Upper lobe of left lung (tissue), 6 donors: ENCODE measurements at regions not wholly inside any gene's neighbourhood (a gene's known extent, or its start where the extent isn't known, plus 50 kb on each side); places are given as distances from the start of the nearest gene placed in this dataset.

Source experiments
- ATAC-seq, 2 donors: fragments of 200-7000 bp; cut with Tn5 transposase; one replicate each; pipeline ENCODE4 v1.9.1; 2022; ENCODE audit warnings: mild to moderate bottlenecking in 2 of 2, moderate library complexity in 2 of 2; ENCODE audit not compliant: low FRiP score in 2 of 2
- DNase-seq, 2 donors: peaks; one replicate each; pipeline ENCODE4 v3.0.0-alpha.2; 2019 to 2020
- H3K27ac ChIP-seq, 4 donors: fragments of 200-600 bp; sonication (generic); one replicate each; pipeline ENCODE4 v1.5.1; 2016 to 2019
- H3K27me3 ChIP-seq, 4 donors: fragments of 200-600 bp; sonication (generic); one replicate each; pipeline ENCODE4 v1.5.1; 2017 to 2019
- H3K36me3 ChIP-seq, 4 donors: fragments of 200-600 bp; sonication (generic); one replicate each; pipeline ENCODE4 v1.5.1; 2016 to 2019
- H3K4me1 ChIP-seq, 4 donors: fragments of 200-600 bp; sonication (generic); one replicate each; pipeline ENCODE4 v1.5.1; 2018 to 2019
- H3K4me3 ChIP-seq, 4 donors: fragments of 200-600 bp; sonication (generic); one replicate each; pipeline ENCODE4 v1.5.1; 2017 to 2019; ENCODE audit warnings: mild to moderate bottlenecking in 2 of 4, moderate library complexity in 1 of 4
- H3K9me3 ChIP-seq, 4 donors: fragments of 200-600 bp; sonication (generic); one replicate each; pipeline ENCODE4 v1.5.1; 2018 to 2019
- EP300 ChIP-seq, 4 donors: sonication (generic); formaldehyde crosslinking; IDR thresholded peaks; one replicate each; pipeline ENCODE4 v1.5.1; 2017; ENCODE audit warnings: antibody characterized with exemption in 4 of 4, control low read depth in 2 of 4
- POLR2A ChIP-seq, 4 donors: fragments of 450-650 bp; IDR thresholded peaks; one replicate each; pipeline ENCODE4 v1.5.1; 2016 to 2017; ENCODE audit warnings: antibody characterized with exemption in 4 of 4, mild to moderate bottlenecking in 2 of 4
- POLR2AphosphoS5 ChIP-seq, 2 donors: sonication (generic); formaldehyde crosslinking; IDR thresholded peaks; one replicate each; pipeline ENCODE4 v1.5.1; 2017; ENCODE audit warnings: antibody characterized with exemption in 2 of 2
- WGBS, 2 donors: methylation state at CpG; one replicate each; pipeline ENCODE4 v1.1.5; 2017 to 2018; 5-methylcytosine and 5-hydroxymethylcytosine counted together
- TF ChIP-seq, protein P1 (sequence below), 6 experiments: fragments of 450-650 bp in 4 of 6; fragments of 200-600 bp in 2 of 6; sonication (generic) in 2 of 6; IDR thresholded peaks; one replicate each; pipeline ENCODE4 v1.5.1; 2016 to 2019; ENCODE audit warnings: antibody characterized with exemption in 6 of 6
- donor health status: DM: no; HTN: no; CAD: no; lungs with moderate emphysema.
- donor health status: DM: no; HTN: yes; CAD: no; lungs with severe emphysema.

DNA sequence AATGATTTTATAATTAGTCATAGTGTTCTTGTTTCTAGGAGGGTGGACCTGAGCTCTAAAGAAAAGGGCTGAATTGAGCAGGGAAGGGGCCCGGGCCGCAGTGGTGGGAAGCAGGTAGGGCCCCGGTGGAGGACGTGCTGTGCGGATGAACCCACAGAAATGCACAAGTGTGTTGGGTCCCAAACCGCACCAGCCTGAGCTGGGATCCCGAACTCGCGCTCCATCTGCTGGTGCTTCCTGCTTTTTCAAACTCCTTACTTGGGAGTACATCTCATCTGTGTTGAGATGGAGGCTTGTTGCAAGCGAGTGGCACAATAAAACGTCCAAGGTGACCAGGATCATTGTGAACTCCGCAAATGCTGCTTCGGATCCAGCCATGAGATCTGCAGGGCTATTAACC, 244.8 kb upstream of the IGF1R start:
- Histone ChIP-seq H3K4me3 (no peak overlapping the region), H3K9me3 (no peaks in the 10 kb centered on the region), H3K27me3 (no peaks in the 10 kb centered on the region), H3K4me1 (no peaks in the 10 kb centered on the region), H3K36me3 (no peaks in the 10 kb centered on the region), H3K27ac (no peak overlapping the region)
- ATAC-seq (no peak), DNase-seq (no peak)
- TF ChIP-seq POLR2A (IDR thresholded peaks at IDR 0.05) (no peak), POLR2AphosphoS5 (IDR thresholded peaks at IDR 0.05) (no peak), EP300 (IDR thresholded peaks at IDR 0.05) (no peak)
- TF ChIP-seq, protein P1, sequence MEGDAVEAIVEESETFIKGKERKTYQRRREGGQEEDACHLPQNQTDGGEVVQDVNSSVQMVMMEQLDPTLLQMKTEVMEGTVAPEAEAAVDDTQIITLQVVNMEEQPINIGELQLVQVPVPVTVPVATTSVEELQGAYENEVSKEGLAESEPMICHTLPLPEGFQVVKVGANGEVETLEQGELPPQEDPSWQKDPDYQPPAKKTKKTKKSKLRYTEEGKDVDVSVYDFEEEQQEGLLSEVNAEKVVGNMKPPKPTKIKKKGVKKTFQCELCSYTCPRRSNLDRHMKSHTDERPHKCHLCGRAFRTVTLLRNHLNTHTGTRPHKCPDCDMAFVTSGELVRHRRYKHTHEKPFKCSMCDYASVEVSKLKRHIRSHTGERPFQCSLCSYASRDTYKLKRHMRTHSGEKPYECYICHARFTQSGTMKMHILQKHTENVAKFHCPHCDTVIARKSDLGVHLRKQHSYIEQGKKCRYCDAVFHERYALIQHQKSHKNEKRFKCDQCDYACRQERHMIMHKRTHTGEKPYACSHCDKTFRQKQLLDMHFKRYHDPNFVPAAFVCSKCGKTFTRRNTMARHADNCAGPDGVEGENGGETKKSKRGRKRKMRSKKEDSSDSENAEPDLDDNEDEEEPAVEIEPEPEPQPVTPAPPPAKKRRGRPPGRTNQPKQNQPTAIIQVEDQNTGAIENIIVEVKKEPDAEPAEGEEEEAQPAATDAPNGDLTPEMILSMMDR (IDR thresholded peaks at IDR 0.05) = no peak
- 89 to 91% methylated on average over 13 of the region's 13 CpGs for WGBS, 2 donors

DNA sequence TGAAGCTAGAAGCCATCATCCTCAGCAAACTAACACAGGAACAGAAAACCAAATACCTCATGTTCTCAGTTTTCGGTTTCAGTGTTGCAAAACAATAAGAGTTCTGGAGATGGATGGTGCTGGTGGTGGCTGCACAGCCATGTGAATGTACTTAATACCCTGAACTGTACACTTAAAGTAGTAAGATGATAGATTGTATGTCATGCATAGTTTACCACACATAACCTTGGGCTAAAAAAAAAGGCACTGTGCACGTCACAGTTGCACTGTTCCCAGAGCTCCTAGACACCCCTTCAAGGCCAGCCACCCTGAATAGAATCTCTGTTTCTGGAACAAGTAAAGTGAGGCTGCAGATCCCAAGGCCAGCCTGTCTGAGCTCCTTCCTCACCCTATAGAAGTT, 243.3 kb upstream of the IGF1R start:
- no peak overlapping the region for H3K27ac ChIP-seq
- ATAC-seq (no peak), DNase-seq (no peak)
- no peaks in the 10 kb centered on the region for H3K27me3 ChIP-seq
- no peaks in the 10 kb centered on the region for H3K9me3 ChIP-seq
- H3K36me3 ChIP-seq = no peaks in the 10 kb centered on the region
- TF ChIP-seq, protein P1 (IDR thresholded peaks at IDR 0.05) = no peak
- TF ChIP-seq POLR2A (IDR thresholded peaks at IDR 0.05) (no peak), POLR2AphosphoS5 (IDR thresholded peaks at IDR 0.05) (no peak), EP300 (IDR thresholded peaks at IDR 0.05) (no peak)
- WGBS, 2 donors = 49 to 57% methylated on average over 2 of the region's 2 CpGs
- no peak overlapping the region for H3K4me3 ChIP-seq
- no peaks in the 10 kb centered on the region for H3K4me1 ChIP-seq

DNA sequence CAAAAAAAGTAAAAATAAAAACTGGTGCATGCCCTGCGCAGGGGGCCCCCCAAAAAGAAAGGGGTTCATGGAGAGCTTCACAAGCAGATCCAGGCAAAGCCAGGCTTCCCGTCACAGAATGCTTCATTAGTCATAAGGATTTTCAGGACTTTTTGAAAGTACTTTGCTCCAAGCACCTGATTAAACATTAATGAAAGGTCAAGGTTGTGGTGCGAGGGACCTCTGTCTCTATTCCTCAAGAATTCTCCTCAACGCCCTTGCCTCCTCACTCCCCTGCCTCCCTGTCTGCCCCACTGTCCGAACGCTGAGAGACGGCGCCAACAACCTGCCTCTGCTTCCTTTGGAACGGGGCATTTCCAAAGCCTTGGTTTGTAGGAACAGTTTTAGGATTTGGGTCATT, 240.1 kb upstream of the IGF1R start:
- no peaks in the 10 kb centered on the region for H3K9me3 ChIP-seq
- 76 to 77% methylated on average over 9 of the region's 9 CpGs for WGBS, 2 donors
- H3K27ac ChIP-seq = no peak overlapping the region
- DNase-seq (no peak), ATAC-seq (no peak)
- no peaks in the 10 kb centered on the region for H3K27me3 ChIP-seq
- H3K4me1 ChIP-seq = no peaks in the 10 kb centered on the region
- no peak overlapping the region for H3K4me3 ChIP-seq
- TF ChIP-seq POLR2AphosphoS5 (IDR thresholded peaks at IDR 0.05) (no peak), EP300 (IDR thresholded peaks at IDR 0.05) (no peak), POLR2A (IDR thresholded peaks at IDR 0.05) (no peak)
- TF ChIP-seq, protein P1 (IDR thresholded peaks at IDR 0.05) = no peak
- no peaks in the 10 kb centered on the region for H3K36me3 ChIP-seq

DNA sequence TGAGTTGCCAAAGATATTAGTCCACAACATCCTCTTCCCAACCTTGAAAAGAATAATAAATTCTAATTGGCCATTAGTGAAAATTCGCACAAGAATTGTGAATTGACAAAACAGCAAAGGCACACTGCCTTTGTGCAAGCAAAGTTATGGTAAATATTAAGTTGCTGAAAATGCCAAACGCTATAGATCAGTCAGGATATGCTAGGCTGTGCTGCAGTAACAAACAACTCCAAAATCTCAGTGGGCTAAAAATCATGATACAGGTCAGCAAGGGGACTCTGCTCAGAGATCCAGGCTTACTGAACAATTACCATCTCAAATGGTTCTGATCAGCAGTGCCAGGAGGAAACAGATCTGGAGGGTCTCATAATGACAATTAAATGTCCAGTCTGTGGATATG, 238.0 kb upstream of the IGF1R start:
- H3K9me3 ChIP-seq = no peaks in the 10 kb centered on the region
- H3K27me3 ChIP-seq = no peaks in the 10 kb centered on the region
- no peaks in the 10 kb centered on the region for H3K4me1 ChIP-seq
- H3K27ac ChIP-seq = no peak overlapping the region
- 82 to 86% methylated on average over 2 of the region's 2 CpGs for WGBS, 2 donors
- ATAC-seq = no peak
- TF ChIP-seq POLR2A (IDR thresholded peaks at IDR 0.05) (no peak), EP300 (IDR thresholded peaks at IDR 0.05) (no peak), POLR2AphosphoS5 (IDR thresholded peaks at IDR 0.05) (no peak)
- TF ChIP-seq, protein P1 (IDR thresholded peaks at IDR 0.05) = no peak
- H3K4me3 ChIP-seq = no peak overlapping the region
- no peaks in the 10 kb centered on the region for H3K36me3 ChIP-seq
- no peak for DNase-seq

DNA sequence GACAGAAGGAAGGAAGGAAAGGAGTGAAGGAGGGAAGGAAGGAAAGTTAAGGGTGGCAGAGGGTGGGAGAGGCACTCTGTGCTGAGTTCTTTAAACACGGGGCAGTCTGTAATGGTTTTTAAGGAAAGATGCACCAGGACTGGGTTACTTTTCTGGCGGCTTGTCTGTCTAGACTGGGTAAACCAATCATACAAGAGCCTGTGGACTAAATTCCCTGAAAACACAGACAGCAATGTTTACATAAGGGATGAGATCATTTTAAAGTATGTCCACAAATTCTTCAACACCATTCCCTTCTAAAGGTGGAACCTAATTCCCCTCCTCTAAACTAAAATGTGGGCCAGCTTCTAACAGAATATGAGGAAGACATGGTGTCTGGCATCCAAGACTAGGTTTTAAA, 235.5 kb upstream of the IGF1R start:
- peak overlapping the region in 1 of 4 donors; percentile 10 for H3K27ac ChIP-seq
- H3K9me3 ChIP-seq = no peaks in the 10 kb centered on the region
- DNase-seq = no peak
- H3K27me3 ChIP-seq = no peaks in the 10 kb centered on the region
- no peak for ATAC-seq
- 75 to 83% methylated on average over 2 of the region's 2 CpGs for WGBS, 2 donors
- no peak for TF ChIP-seq POLR2AphosphoS5 (IDR thresholded peaks at IDR 0.05)
- no peak for TF ChIP-seq POLR2A (IDR thresholded peaks at IDR 0.05)
- TF ChIP-seq, protein P1 (IDR thresholded peaks at IDR 0.05) = no peak
- no peak for TF ChIP-seq EP300 (IDR thresholded peaks at IDR 0.05)
- H3K4me1 ChIP-seq = peaks cover 0 to 13% (median 0%) of the 10 kb centered on the region in 4 donors
- no peak overlapping the region for H3K4me3 ChIP-seq
- no peaks in the 10 kb centered on the region for H3K36me3 ChIP-seq
